ENCODE measurements at regions not wholly inside any gene's neighbourhood (a gene's known extent, or its start where the extent isn't known, plus 50 kb on each side); places are given as distances from the start of the nearest gene placed in this dataset.

- Histone ChIP-seq H3K9me3 (ENCODE audit: severe bottlenecking) (no peaks in the 10 kb centered on the region), H3K27ac (no peak overlapping the region), H3K27me3 (ENCODE audit: insufficient read depth, low read depth, severe bottlenecking) (peaks cover 9% of the 10 kb centered on the region), H3K4me3 (ENCODE audit: low read depth, low read length) (no peak overlapping the region), H3K36me3 (no peaks in the 10 kb centered on the region)
- no peak for DNase-seq
- TF ChIP-seq CTCF (IDR thresholded peaks at IDR 0.05; ENCODE audit: low read depth, low read length): no peak
These were observed 59.3 kb upstream of the TBX3 start for GRCh38 chr12:114743289-114743688.

GRCh38 chr12:114742363-114742762 is 58.4 kb upstream of the TBX3 start:
- no peaks in the 10 kb centered on the region for H3K36me3 ChIP-seq

GRCh38 chr12:114741940-114742339 is 58.0 kb upstream of the TBX3 start:
- Histone ChIP-seq H3K9me3 (ENCODE audit: severe bottlenecking) (no peaks in the 10 kb centered on the region), H3K36me3 (no peaks in the 10 kb centered on the region), H3K27me3 (ENCODE audit: insufficient read depth, low read depth, severe bottlenecking) (peaks cover 3% of the 10 kb centered on the region), H3K4me3 (ENCODE audit: low read depth, low read length) (no peak overlapping the region), H3K27ac (no peak overlapping the region)
- no peak for TF ChIP-seq CTCF (IDR thresholded peaks at IDR 0.05; ENCODE audit: low read depth, low read length)
- DNase-seq: no peak

More at GRCh38 chr12:114742363-114742762, 58.4 kb upstream of the TBX3 start:
- Histone ChIP-seq H3K9me3 (ENCODE audit: severe bottlenecking) (no peaks in the 10 kb centered on the region), H3K27ac (no peak overlapping the region), H3K27me3 (ENCODE audit: insufficient read depth, low read depth, severe bottlenecking) (peaks cover 5% of the 10 kb centered on the region), H3K4me3 (ENCODE audit: low read depth, low read length) (no peak overlapping the region)
- no peak for DNase-seq
- no peak for TF ChIP-seq CTCF (IDR thresholded peaks at IDR 0.05; ENCODE audit: low read depth, low read length)

- DNase-seq: no peak
- H3K36me3 ChIP-seq: no peaks in the 10 kb centered on the region
- no peaks in the 10 kb centered on the region for H3K9me3 ChIP-seq (ENCODE audit: severe bottlenecking)
- no peak overlapping the region for H3K4me3 ChIP-seq (ENCODE audit: low read depth, low read length)
- H3K27me3 ChIP-seq (ENCODE audit: insufficient read depth, low read depth, severe bottlenecking): no peaks in the 10 kb centered on the region
- H3K27ac ChIP-seq: no peak overlapping the region
- no peak for TF ChIP-seq CTCF (IDR thresholded peaks at IDR 0.05; ENCODE audit: low read depth, low read length)
These were observed 56.5 kb upstream of the TBX3 start for GRCh38 chr12:114740448-114740847.

GRCh38 chr12:114738460-114739184 is 54.6 kb upstream of the TBX3 start:
- H3K27ac ChIP-seq: no peak overlapping the region
- H3K4me3 ChIP-seq (ENCODE audit: low read depth, low read length): no peak overlapping the region
- peaks cover 12% of the 10 kb centered on the region for H3K27me3 ChIP-seq (ENCODE audit: insufficient read depth, low read depth, severe bottlenecking)
- TF ChIP-seq CTCF (IDR thresholded peaks at IDR 0.05; ENCODE audit: low read depth, low read length): no peak
- no peaks in the 10 kb centered on the region for H3K36me3 ChIP-seq
- DNase-seq: no peak
- no peaks in the 10 kb centered on the region for H3K9me3 ChIP-seq (ENCODE audit: severe bottlenecking)

All from WERI-Rb-1 (cell line).